ENCODE measurements at regions not wholly inside any gene's neighbourhood (a gene's known extent, or its start where the extent isn't known, plus 50 kb on each side); places are given as distances from the start of the nearest gene placed in this dataset.
"Not testable (repeated sequence)": the region's sequence is repeated elsewhere in the genome, so short reads cannot be mapped to it uniquely, and the experiment has no call there.

- DNase-seq: no peak
These were observed 535.9 kb downstream of the TRIB2 start for GRCh38 chr2:13252615-13253014.

- no peak for DNase-seq
These were observed 538.7 kb downstream of the TRIB2 start for GRCh38 chr2:13255485-13255884.

- no peak for DNase-seq
These were observed 543.7 kb downstream of the TRIB2 start for GRCh38 chr2:13260402-13260801.

GRCh38 chr2:13266166-13266565, 549.4 kb downstream of the TRIB2 start:
- no peak for DNase-seq

- no peak for DNase-seq
These were observed 568.0 kb downstream of the TRIB2 start for GRCh38 chr2:13284688-13285087.

- no peak for DNase-seq
These were observed 572.6 kb downstream of the TRIB2 start for GRCh38 chr2:13289310-13289709.

GRCh38 chr2:13308478-13308805, 591.7 kb downstream of the TRIB2 start:
- DNase-seq: not testable (repeated sequence)

GRCh38 chr2:13308989-13309388, 592.3 kb downstream of the TRIB2 start:
- DNase-seq: no peak

- no peak for DNase-seq
These were observed 615.3 kb downstream of the TRIB2 start for GRCh38 chr2:13332060-13332459.

- not testable (repeated sequence) for DNase-seq
These were observed 617.3 kb downstream of the TRIB2 start for GRCh38 chr2:13334071-13334470.

GRCh38 chr2:13334545-13334944, 617.8 kb downstream of the TRIB2 start:
- DNase-seq: no peak

- no peak for DNase-seq
These were observed 619.3 kb downstream of the TRIB2 start for GRCh38 chr2:13335862-13336535.

GRCh38 chr2:13351068-13351467, 634.3 kb downstream of the TRIB2 start:
- DNase-seq: no peak

GRCh38 chr2:13353083-13353482, 636.3 kb downstream of the TRIB2 start:
- DNase-seq: no peak

GRCh38 chr2:13354031-13354430, 637.3 kb downstream of the TRIB2 start:
- no peak for DNase-seq

- DNase-seq: not testable (repeated sequence)
These were observed 665.2 kb downstream of the TRIB2 start for GRCh38 chr2:13381928-13382327.

- not testable (repeated sequence) for DNase-seq
These were observed 672.4 kb downstream of the TRIB2 start for GRCh38 chr2:13389172-13389571.

GRCh38 chr2:13390676-13391075, 673.9 kb downstream of the TRIB2 start:
- DNase-seq: no peak

- no peak for DNase-seq
These were observed 684.6 kb downstream of the TRIB2 start for GRCh38 chr2:13401312-13401711.

- no peak for DNase-seq
These were observed 697.3 kb downstream of the TRIB2 start for GRCh38 chr2:13413989-13414388.

- no peak for DNase-seq
These were observed 698.2 kb downstream of the TRIB2 start for GRCh38 chr2:13414897-13415296.

GRCh38 chr2:13433954-13434353, 717.2 kb downstream of the TRIB2 start:
- DNase-seq: no peak

GRCh38 chr2:13443554-13444261, 727.0 kb downstream of the TRIB2 start:
- not testable (repeated sequence) for DNase-seq

- DNase-seq: no peak
These were observed 745.7 kb downstream of the TRIB2 start for GRCh38 chr2:13462464-13462863.

- DNase-seq: no peak
These were observed 749.3 kb downstream of the TRIB2 start for GRCh38 chr2:13466076-13466475.
